ENCODE measurements at regions not wholly inside any gene's neighbourhood (a gene's known extent, or its start where the extent isn't known, plus 50 kb on each side); places are given as distances from the start of the nearest gene placed in this dataset.

GRCh38 chr2:120917886-120918285 is 182.2 kb downstream of the GLI2 start:
- intact Hi-C loops (cut with DNase I), result loop anchor here (10.0 kb wide), 2 partner anchors 93 to 183 kb away; partner anchors contain the start of gene GLI2
- DNase-seq (ENCODE audit: missing footprints) (peak; percentile 30), ATAC-seq (no peak)

GRCh38 chr2:120919216-120919615 is 183.5 kb downstream of the GLI2 start:
- intact Hi-C loops (cut with DNase I), result loop anchor here (10.0 kb wide), 2 partner anchors 94 to 184 kb away; partner anchors contain the start of gene GLI2
- peak; percentile 45 for DNase-seq (ENCODE audit: missing footprints)

GRCh38 chr2:120919771-120920453 is 184.2 kb downstream of the GLI2 start:
- intact Hi-C loops (cut with DNase I), result loop anchor here (10.0 kb wide), 2 partner anchors 95 to 185 kb away; partner anchors contain the start of gene GLI2
- peak; percentile 46 for ATAC-seq
- peak; percentile 75 for DNase-seq (ENCODE audit: missing footprints)

More at GRCh38 chr2:120919216-120919615, 183.5 kb downstream of the GLI2 start:
- ATAC-seq, result no peak

- DNase-seq (ENCODE audit: missing footprints) (peak; percentile 23), ATAC-seq (peak; percentile 21)
- intact Hi-C loops (cut with DNase I), result no loop called here
Observed at GRCh38 chr2:120920454-120921148, 184.9 kb downstream of the GLI2 start.

GRCh38 chr2:120921457-120921856 is 185.8 kb downstream of the GLI2 start:
- ATAC-seq, result no peak
- intact Hi-C loops (cut with DNase I), result no loop called here
- DNase-seq (ENCODE audit: missing footprints), result peak; percentile 11

- DNase-seq (ENCODE audit: missing footprints) (peak; percentile 44), ATAC-seq (no peak)
- intact Hi-C loops (cut with DNase I), result no loop called here
Observed at GRCh38 chr2:120922571-120923332, 187.1 kb downstream of the GLI2 start.

- no peak for DNase-seq (ENCODE audit: missing footprints)
- intact Hi-C loops (cut with DNase I), result no loop called here
- ATAC-seq, result no peak
Observed at GRCh38 chr2:120923426-120923825, 187.8 kb downstream of the GLI2 start.

GRCh38 chr2:120924924-120925323 is 189.3 kb downstream of the GLI2 start:
- intact Hi-C loops (cut with DNase I), result no loop called here
- no peak for ATAC-seq
- DNase-seq (ENCODE audit: missing footprints), result peak; percentile 39

- ATAC-seq (no peak), DNase-seq (ENCODE audit: missing footprints) (no peak)
- intact Hi-C loops (cut with DNase I), result no loop called here
Observed at GRCh38 chr2:120926463-120927264, 191.0 kb downstream of the GLI2 start.

GRCh38 chr2:120927265-120927628 is 191.6 kb downstream of the GLI2 start:
- intact Hi-C loops (cut with DNase I), result no loop called here
- no peak for DNase-seq (ENCODE audit: missing footprints)
- no peak for ATAC-seq

- intact Hi-C loops (cut with DNase I), result no loop called here
- DNase-seq (ENCODE audit: missing footprints) (no peak), ATAC-seq (no peak)
Observed at GRCh38 chr2:120929829-120930228, 194.2 kb downstream of the GLI2 start.

- DNase-seq (ENCODE audit: missing footprints), result no peak
- no peak for ATAC-seq
- intact Hi-C loops (cut with DNase I), result no loop called here
Observed at GRCh38 chr2:120930236-120930635, 194.6 kb downstream of the GLI2 start.

GRCh38 chr2:120930864-120931263 is 195.2 kb downstream of the GLI2 start:
- intact Hi-C loops (cut with DNase I), result no loop called here
- DNase-seq (ENCODE audit: missing footprints), result no peak
- ATAC-seq, result no peak

GRCh38 chr2:120932472-120932871 is 196.8 kb downstream of the GLI2 start:
- ATAC-seq (no peak), DNase-seq (ENCODE audit: missing footprints) (no peak)
- intact Hi-C loops (cut with DNase I), result no loop called here

- ATAC-seq (no peak), DNase-seq (ENCODE audit: missing footprints) (no peak)
- intact Hi-C loops (cut with DNase I), result no loop called here
Observed at GRCh38 chr2:120932881-120933280, 197.2 kb downstream of the GLI2 start.

- ATAC-seq, result no peak
- intact Hi-C loops (cut with DNase I), result no loop called here
- no peak for DNase-seq (ENCODE audit: missing footprints)
Observed at GRCh38 chr2:120933693-120934573, 198.3 kb downstream of the GLI2 start.

- no peak for DNase-seq (ENCODE audit: missing footprints)
- ATAC-seq, result peak; percentile 42
- intact Hi-C loops (cut with DNase I), result no loop called here
Observed at GRCh38 chr2:120934574-120935338, 199.1 kb downstream of the GLI2 start.
